ENCODE measurements at regions not wholly inside any gene's neighbourhood (a gene's known extent, or its start where the extent isn't known, plus 50 kb on each side); places are given as distances from the start of the nearest gene placed in this dataset.

- ChIA-PET CTCF (no interaction called here), POLR2A (no interaction called here)
- no peak for DNase-seq (ENCODE audit: low read depth, low spot score)
- in situ Hi-C loops (cut with HindIII; ENCODE audit: low pct_unique_long_range_greater_than_20kb, low sequenced_read_pairs) (no loop called here), intact Hi-C loops (cut with micrococcal nuclease; ENCODE audit: unreplicated experiment) (no loop called here)
- H3K36me3 ChIP-seq (ENCODE audit: control insufficient read depth, insufficient read depth, low read length): no peaks in the 10 kb centered on the region
- no peak for ATAC-seq
- TF ChIP-seq SIN3A (IDR thresholded peaks at IDR 0.05; ENCODE audit: borderline replicate concordance, insufficient read depth, low read depth, low read length): no peak
- no peak for TF ChIP-seq CTCF (IDR thresholded peaks at IDR 0.05)
- no peak for TF ChIP-seq TCF7L2 (IDR thresholded peaks at IDR 0.05; ENCODE audit: low read depth, low read length)
- TF ChIP-seq POLR2AphosphoS5 (IDR thresholded peaks at IDR 0.05; ENCODE audit: low read depth, low read length): no peak
- no peak for TF ChIP-seq REST (IDR thresholded peaks at IDR 0.05; ENCODE audit: insufficient read depth in 1 of 2, low read depth in 2 of 2, low read length in 1 of 2)
- no peaks in the 10 kb centered on the region for H3K9me3 ChIP-seq (ENCODE audit: control insufficient read depth, insufficient read depth, low read depth, low read length)
- H3K27me3 ChIP-seq (ENCODE audit: control insufficient read depth, insufficient read depth, low read length): no peaks in the 10 kb centered on the region
- H3K4me3 ChIP-seq (ENCODE audit: low read depth in 2 of 2, low read length in 2 of 2): no peak overlapping the region
- H3K27ac ChIP-seq (ENCODE audit: low read length): no peak overlapping the region
- no peaks in the 10 kb centered on the region for H3K4me1 ChIP-seq (ENCODE audit: control insufficient read depth, insufficient read depth, low read length)
- BruUV-seq (replicated peaks): no TSS peak
Measured at GRCh38 chr3:88343264-88343663, 193.5 kb downstream of the C3orf38 start.

GRCh38 chr3:88346643-88347042 lies 196.9 kb downstream of the C3orf38 start:
- BruUV-seq (replicated peaks): no TSS peak
- H3K4me3 ChIP-seq (ENCODE audit: low read depth in 2 of 2, low read length in 2 of 2): no peak overlapping the region
- POLR2A ChIA-PET: no interaction called here
- TF ChIP-seq TCF7L2 (IDR thresholded peaks at IDR 0.05; ENCODE audit: low read depth, low read length) (no peak), POLR2AphosphoS5 (IDR thresholded peaks at IDR 0.05; ENCODE audit: low read depth, low read length) (no peak), CTCF (IDR thresholded peaks at IDR 0.05) (no peak), SIN3A (IDR thresholded peaks at IDR 0.05; ENCODE audit: borderline replicate concordance, insufficient read depth, low read depth, low read length) (no peak), REST (IDR thresholded peaks at IDR 0.05; ENCODE audit: insufficient read depth in 1 of 2, low read depth in 2 of 2, low read length in 1 of 2) (no peak)
- H3K36me3 ChIP-seq (ENCODE audit: control insufficient read depth, insufficient read depth, low read length): no peaks in the 10 kb centered on the region
- in situ Hi-C loops (cut with HindIII; ENCODE audit: low pct_unique_long_range_greater_than_20kb, low sequenced_read_pairs) (no loop called here), intact Hi-C loops (cut with micrococcal nuclease; ENCODE audit: unreplicated experiment) (no loop called here)
- ATAC-seq: no peak
- DNase-seq (ENCODE audit: low read depth, low spot score): no peak
- CTCF ChIA-PET: no interaction called here
- no peak overlapping the region for H3K27ac ChIP-seq (ENCODE audit: low read length)
- H3K9me3 ChIP-seq (ENCODE audit: control insufficient read depth, insufficient read depth, low read depth, low read length): no peaks in the 10 kb centered on the region
- H3K4me1 ChIP-seq (ENCODE audit: control insufficient read depth, insufficient read depth, low read length): no peaks in the 10 kb centered on the region
- no peaks in the 10 kb centered on the region for H3K27me3 ChIP-seq (ENCODE audit: control insufficient read depth, insufficient read depth, low read length)

Data from Panc1 (cell line).